ENCODE measurements at regions not wholly inside any gene's neighbourhood (a gene's known extent, or its start where the extent isn't known, plus 50 kb on each side); places are given as distances from the start of the nearest gene placed in this dataset.
"Not testable (repeated sequence)": the region's sequence is repeated elsewhere in the genome, so short reads cannot be mapped to it uniquely, and the experiment has no call there.

GRCh38 chr14:38561657-38562056 is 305.8 kb upstream of the CLEC14A start:
- intact Hi-C loops (cut with micrococcal nuclease; ENCODE audit: unreplicated experiment), result no loop called here
- Histone ChIP-seq H3K4me2 (no peak overlapping the region), H3K27me3 (ENCODE audit: insufficient read depth, low read depth) (no peaks in the 10 kb centered on the region), H3K36me3 (ENCODE audit: low read depth) (no peaks in the 10 kb centered on the region), H2AFZ (no peak overlapping the region), H3K9me2 (ENCODE audit: insufficient read depth) (no peaks in the 10 kb centered on the region), H3K27ac (no peak overlapping the region), H3K4me1 (replicated peaks; ENCODE audit: insufficient read depth) (no peaks in the 10 kb centered on the region), H3K4me3 (no peak overlapping the region), H4K20me1 (ENCODE audit: insufficient read depth) (no peaks in the 10 kb centered on the region), H3F3A (ENCODE audit: insufficient read depth, low read depth) (no peaks in the 10 kb centered on the region), H3K9me3 (ENCODE audit: insufficient read depth, low read depth) (no peaks in the 10 kb centered on the region), H3K79me2 (ENCODE audit: low read depth) (no peaks in the 10 kb centered on the region)
- ChIA-PET POLR2A (ENCODE audit: unreplicated experiment) (no interaction called here), CTCF (no interaction called here)
- DNase-seq, result no peak
- no peak for TF ChIP-seq EZH2 (IDR thresholded peaks at IDR 0.05; ENCODE audit: low read depth)
- TF ChIP-seq CTCF (conservative IDR thresholded peaks at IDR 0.05), result no peak
- BruUV-seq (replicated peaks), result no TSS peak

GRCh38 chr14:38559711-38560110 is 303.8 kb upstream of the CLEC14A start:
- DNase-seq, result no peak
- no peaks in the 10 kb centered on the region for H4K20me1 ChIP-seq (ENCODE audit: insufficient read depth)
- H3K4me3 ChIP-seq, result no peak overlapping the region
- H3K4me2 ChIP-seq, result no peak overlapping the region
- H3K27me3 ChIP-seq (ENCODE audit: insufficient read depth, low read depth), result no peaks in the 10 kb centered on the region
- H3K36me3 ChIP-seq (ENCODE audit: low read depth), result no peaks in the 10 kb centered on the region
- H3F3A ChIP-seq (ENCODE audit: insufficient read depth, low read depth), result no peaks in the 10 kb centered on the region
- H2AFZ ChIP-seq, result no peak overlapping the region
- no peaks in the 10 kb centered on the region for H3K9me2 ChIP-seq (ENCODE audit: insufficient read depth)
- H3K9me3 ChIP-seq (ENCODE audit: insufficient read depth, low read depth), result no peaks in the 10 kb centered on the region
- no peaks in the 10 kb centered on the region for H3K4me1 ChIP-seq (replicated peaks; ENCODE audit: insufficient read depth)
- intact Hi-C loops (cut with micrococcal nuclease; ENCODE audit: unreplicated experiment), result no loop called here
- TF ChIP-seq EZH2 (IDR thresholded peaks at IDR 0.05; ENCODE audit: low read depth) (no peak), CTCF (conservative IDR thresholded peaks at IDR 0.05) (no peak)
- ChIA-PET CTCF (no interaction called here), POLR2A (ENCODE audit: unreplicated experiment) (no interaction called here)
- H3K27ac ChIP-seq, result no peak overlapping the region
- no peaks in the 10 kb centered on the region for H3K79me2 ChIP-seq (ENCODE audit: low read depth)
- no TSS peak for BruUV-seq (replicated peaks)

- H3K79me2 ChIP-seq (ENCODE audit: low read depth); H3K4me2 ChIP-seq; H3K4me3 ChIP-seq; H3K36me3 ChIP-seq (ENCODE audit: low read depth); H3K9me3 ChIP-seq (ENCODE audit: insufficient read depth, low read depth); H3K4me1 ChIP-seq (replicated peaks; ENCODE audit: insufficient read depth); H3K27me3 ChIP-seq (ENCODE audit: insufficient read depth, low read depth); H4K20me1 ChIP-seq (ENCODE audit: insufficient read depth); intact Hi-C loops (cut with micrococcal nuclease; ENCODE audit: unreplicated experiment); DNase-seq; H3K9me2 ChIP-seq (ENCODE audit: insufficient read depth); H3F3A ChIP-seq (ENCODE audit: insufficient read depth, low read depth); H2AFZ ChIP-seq; BruUV-seq (replicated peaks); H3K27ac ChIP-seq; CTCF ChIA-PET; POLR2A ChIA-PET (ENCODE audit: unreplicated experiment): not testable (repeated sequence)
These were observed 301.5 kb upstream of the CLEC14A start for GRCh38 chr14:38557391-38557790.

- TF ChIP-seq CTCF (conservative IDR thresholded peaks at IDR 0.05), result no peak
- no peak for TF ChIP-seq EZH2 (IDR thresholded peaks at IDR 0.05; ENCODE audit: low read depth)
- no TSS peak for BruUV-seq (replicated peaks)
- Histone ChIP-seq H2AFZ (no peak overlapping the region), H3K9me3 (ENCODE audit: insufficient read depth, low read depth) (no peaks in the 10 kb centered on the region), H3K36me3 (ENCODE audit: low read depth) (no peaks in the 10 kb centered on the region), H3K79me2 (ENCODE audit: low read depth) (no peaks in the 10 kb centered on the region), H3K4me3 (no peak overlapping the region), H3K27me3 (ENCODE audit: insufficient read depth, low read depth) (no peaks in the 10 kb centered on the region), H3K4me2 (no peak overlapping the region), H3K4me1 (replicated peaks; ENCODE audit: insufficient read depth) (no peaks in the 10 kb centered on the region), H4K20me1 (ENCODE audit: insufficient read depth) (no peaks in the 10 kb centered on the region), H3K27ac (no peak overlapping the region), H3F3A (ENCODE audit: insufficient read depth, low read depth) (no peaks in the 10 kb centered on the region), H3K9me2 (ENCODE audit: insufficient read depth) (no peaks in the 10 kb centered on the region)
- intact Hi-C loops (cut with micrococcal nuclease; ENCODE audit: unreplicated experiment), result no loop called here
- CTCF ChIA-PET, result no interaction called here
- no peak for DNase-seq
- POLR2A ChIA-PET (ENCODE audit: unreplicated experiment), result no interaction called here
These were observed 300.4 kb upstream of the CLEC14A start for GRCh38 chr14:38556252-38556651.
